Brain microvascular endothelial cell (primary cell): ENCODE measurements at regions not wholly inside any gene's neighbourhood (a gene's known extent, or its start where the extent isn't known, plus 50 kb on each side); places are given as distances from the start of the nearest gene placed in this dataset.

Experiments used
- DNase-seq: peaks from one replicate; pipeline ENCODE4 v3.0.0-alpha.2; 2020
- H3K27ac ChIP-seq: fragments of 250-450 bp; sonication (Bioruptor Pico); 2 replicates; pipeline ENCODE4 v1.5.1; 2020; ENCODE audit warnings: mild to moderate bottlenecking, moderate library complexity
- H3K27me3 ChIP-seq: fragments of 250-450 bp; sonication (Bioruptor Pico); replicated peaks from 2 replicates; pipeline ENCODE4 v1.5.1; 2020; ENCODE audit warnings: mild to moderate bottlenecking
- H3K36me3 ChIP-seq: fragments of 250-450 bp; sonication (Bioruptor Pico); replicated peaks from 2 replicates; pipeline ENCODE4 v1.5.1; 2020; ENCODE audit warnings: mild to moderate bottlenecking
- H3K4me3 ChIP-seq: 2 replicates; pipeline ENCODE4 v1.5.1; 2011; ENCODE audit warnings: low read depth, mild to moderate bottlenecking, control low read depth, low read length, moderate library complexity
- in situ Hi-C: cut with HindIII; loops from 2 replicates; pipeline ENCODE4 v1.10.0; 2017; ENCODE audit warnings: low sequenced_read_pairs, low pct_ligation_motif_present
- TF ChIP-seq, protein P1 (sequence below): IDR thresholded peaks from 2 replicates; pipeline ENCODE4 v1.5.1; 2011; ENCODE audit warnings: low read depth, mild to moderate bottlenecking, moderate library complexity, low read length, control low read depth, inconsistent platforms; ENCODE audit errors: missing control alignments

DNA sequence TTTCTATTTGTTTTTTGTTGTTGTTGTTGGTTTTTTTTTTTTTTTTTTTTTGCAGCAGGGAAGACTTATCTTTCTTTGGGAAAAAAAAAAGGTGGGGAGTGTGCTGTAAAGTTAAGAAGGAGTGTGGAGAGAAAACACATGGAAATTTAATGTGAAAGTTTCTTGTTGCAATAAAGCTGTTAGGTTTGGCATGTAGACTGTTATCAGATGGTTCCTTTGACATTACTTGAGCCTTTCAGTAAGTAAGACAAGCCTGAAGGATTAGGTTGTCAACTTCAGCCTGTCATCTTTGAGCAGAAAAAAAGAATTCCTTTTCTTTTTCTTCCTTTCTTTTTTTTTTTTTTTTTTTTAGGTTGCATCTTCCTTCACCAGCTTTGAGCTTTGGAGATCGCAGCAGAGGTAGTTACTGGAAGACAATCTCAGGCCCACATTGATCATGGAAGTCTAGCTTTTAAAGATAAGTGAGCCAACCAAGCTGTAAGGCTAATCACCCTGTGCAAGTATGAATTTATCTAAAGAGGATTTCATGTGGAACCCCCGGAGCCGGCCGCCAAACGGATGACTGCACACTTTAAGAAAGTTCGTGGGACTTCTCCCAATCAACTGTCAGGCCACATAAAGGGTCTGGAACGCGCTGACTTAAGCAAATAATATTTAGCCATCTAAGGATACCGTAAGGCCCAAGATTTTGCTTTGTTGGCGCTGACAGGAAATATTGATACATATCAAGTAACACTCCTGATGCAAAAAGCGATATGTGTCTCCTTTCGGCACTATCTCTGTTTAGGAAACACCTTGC lies 1040.1 kb upstream of the NR2F2 start:
- no peak overlapping the region for H3K4me3 ChIP-seq
- TF ChIP-seq, protein P1, sequence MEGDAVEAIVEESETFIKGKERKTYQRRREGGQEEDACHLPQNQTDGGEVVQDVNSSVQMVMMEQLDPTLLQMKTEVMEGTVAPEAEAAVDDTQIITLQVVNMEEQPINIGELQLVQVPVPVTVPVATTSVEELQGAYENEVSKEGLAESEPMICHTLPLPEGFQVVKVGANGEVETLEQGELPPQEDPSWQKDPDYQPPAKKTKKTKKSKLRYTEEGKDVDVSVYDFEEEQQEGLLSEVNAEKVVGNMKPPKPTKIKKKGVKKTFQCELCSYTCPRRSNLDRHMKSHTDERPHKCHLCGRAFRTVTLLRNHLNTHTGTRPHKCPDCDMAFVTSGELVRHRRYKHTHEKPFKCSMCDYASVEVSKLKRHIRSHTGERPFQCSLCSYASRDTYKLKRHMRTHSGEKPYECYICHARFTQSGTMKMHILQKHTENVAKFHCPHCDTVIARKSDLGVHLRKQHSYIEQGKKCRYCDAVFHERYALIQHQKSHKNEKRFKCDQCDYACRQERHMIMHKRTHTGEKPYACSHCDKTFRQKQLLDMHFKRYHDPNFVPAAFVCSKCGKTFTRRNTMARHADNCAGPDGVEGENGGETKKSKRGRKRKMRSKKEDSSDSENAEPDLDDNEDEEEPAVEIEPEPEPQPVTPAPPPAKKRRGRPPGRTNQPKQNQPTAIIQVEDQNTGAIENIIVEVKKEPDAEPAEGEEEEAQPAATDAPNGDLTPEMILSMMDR = no peak
- in situ Hi-C loops = loop anchor here (25.0 kb wide), 2 partner anchors 747 to 1047 kb away; partner anchors contain the start of gene NR2F2
- no peaks in the 10 kb centered on the region for H3K27me3 ChIP-seq
- H3K36me3 ChIP-seq = no peaks in the 10 kb centered on the region
- H3K27ac ChIP-seq = no peak overlapping the region
- peak; percentile 32 for DNase-seq

DNA sequence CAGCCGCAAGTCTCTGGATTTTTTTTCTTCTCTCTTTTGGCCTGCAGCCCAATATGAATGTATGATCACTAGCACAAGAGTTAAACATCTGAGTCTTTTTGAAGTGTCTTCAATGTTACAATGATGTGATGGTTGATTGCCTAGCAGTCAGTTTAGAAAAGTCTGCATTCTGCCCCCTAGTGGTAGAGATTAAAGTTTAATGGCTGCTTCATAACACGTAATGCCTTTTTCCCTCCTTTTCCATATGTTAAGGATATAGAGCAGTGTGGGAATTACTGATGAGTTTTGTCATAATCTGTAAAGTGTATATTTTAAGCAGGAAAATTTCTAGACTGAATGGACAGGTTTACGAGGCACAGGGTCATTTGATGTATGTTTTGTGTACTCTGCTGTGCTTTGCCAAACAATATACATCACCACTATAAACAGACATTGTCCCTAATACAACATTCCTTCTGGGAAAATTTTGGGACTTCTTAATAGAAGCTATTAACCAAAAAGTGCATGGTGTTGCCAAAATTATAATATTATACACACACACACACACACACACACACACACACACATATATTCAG lies 1038.5 kb upstream of the NR2F2 start:
- no peaks in the 10 kb centered on the region for H3K27me3 ChIP-seq
- no peak overlapping the region for H3K4me3 ChIP-seq
- no peaks in the 10 kb centered on the region for H3K36me3 ChIP-seq
- in situ Hi-C loops = loop anchor here (25.0 kb wide), 2 partner anchors 745 to 1045 kb away; partner anchors contain the start of gene NR2F2
- DNase-seq = peak; percentile 39
- H3K27ac ChIP-seq = no peak overlapping the region
- TF ChIP-seq, protein P1 = peak; percentile 60

DNA sequence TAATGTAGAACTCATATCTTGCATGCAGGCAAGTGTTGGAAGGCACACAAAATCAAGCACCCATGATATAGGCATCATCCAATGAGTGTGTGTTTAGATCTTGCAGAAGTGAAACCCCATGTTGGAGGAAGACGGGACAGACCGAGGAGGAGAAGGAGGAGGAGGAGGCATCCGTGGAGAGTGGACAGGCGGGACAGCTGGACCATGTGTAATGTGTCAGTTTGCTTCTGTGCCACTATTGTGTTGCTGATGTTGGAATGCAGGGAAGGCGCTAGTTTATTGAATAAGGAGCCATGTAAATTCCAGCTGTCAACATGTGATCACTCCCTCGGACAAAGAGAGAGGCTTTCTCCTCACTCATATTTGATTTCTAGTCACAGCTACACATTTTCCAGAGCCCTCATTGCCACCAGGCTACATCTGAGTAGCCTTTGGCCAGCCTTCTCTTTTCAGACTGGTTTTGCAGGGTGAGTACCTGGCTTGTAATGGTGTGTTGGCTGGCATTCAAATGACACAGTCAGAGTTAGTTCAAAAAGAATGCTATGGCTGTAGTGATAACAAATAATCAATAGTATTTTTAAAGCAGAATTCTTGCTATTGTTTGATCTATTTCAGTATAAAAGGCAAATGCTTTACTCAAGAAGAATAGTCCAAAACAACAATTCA lies 1037.6 kb upstream of the NR2F2 start:
- no peak for DNase-seq
- Histone ChIP-seq H3K27me3 (no peaks in the 10 kb centered on the region), H3K4me3 (no peak overlapping the region), H3K27ac (no peak overlapping the region), H3K36me3 (no peaks in the 10 kb centered on the region)
- TF ChIP-seq, protein P1 = no peak
- in situ Hi-C loops = loop anchor here (25.0 kb wide), 2 partner anchors 744 to 1044 kb away; partner anchors contain the start of gene NR2F2

DNA sequence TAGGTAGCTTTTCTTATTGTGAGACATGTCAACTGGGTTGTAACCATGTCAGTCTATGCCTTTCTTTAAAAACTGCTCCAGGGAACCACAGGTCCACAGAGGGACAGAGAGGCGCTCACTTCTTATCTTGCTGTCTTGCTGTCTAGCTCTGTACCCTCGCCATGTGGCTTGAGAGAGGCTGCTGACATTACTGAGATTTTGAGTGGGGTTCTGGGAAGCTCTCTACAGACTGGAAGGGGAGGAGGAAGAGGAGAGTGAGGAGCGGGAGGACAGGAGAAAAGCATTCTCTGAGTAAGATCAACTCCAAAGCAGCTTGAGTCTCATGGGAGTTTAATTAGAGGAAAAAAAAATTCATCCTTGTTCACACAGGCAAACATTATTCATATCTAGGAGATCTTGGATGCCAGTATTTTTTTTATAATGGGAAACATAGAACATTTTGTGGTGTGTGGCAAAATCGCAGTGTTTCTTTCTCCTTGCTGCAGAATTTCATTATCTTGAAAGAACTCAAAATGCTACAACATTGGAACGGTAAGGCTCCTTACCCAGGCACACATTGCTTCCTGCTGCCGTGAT lies 1037.0 kb upstream of the NR2F2 start:
- Histone ChIP-seq H3K4me3 (no peak overlapping the region), H3K27me3 (no peaks in the 10 kb centered on the region), H3K36me3 (no peaks in the 10 kb centered on the region), H3K27ac (no peak overlapping the region)
- DNase-seq = no peak
- in situ Hi-C loops = loop anchor here (25.0 kb wide), 2 partner anchors 744 to 1044 kb away; partner anchors contain the start of gene NR2F2
- TF ChIP-seq, protein P1 = no peak

DNA sequence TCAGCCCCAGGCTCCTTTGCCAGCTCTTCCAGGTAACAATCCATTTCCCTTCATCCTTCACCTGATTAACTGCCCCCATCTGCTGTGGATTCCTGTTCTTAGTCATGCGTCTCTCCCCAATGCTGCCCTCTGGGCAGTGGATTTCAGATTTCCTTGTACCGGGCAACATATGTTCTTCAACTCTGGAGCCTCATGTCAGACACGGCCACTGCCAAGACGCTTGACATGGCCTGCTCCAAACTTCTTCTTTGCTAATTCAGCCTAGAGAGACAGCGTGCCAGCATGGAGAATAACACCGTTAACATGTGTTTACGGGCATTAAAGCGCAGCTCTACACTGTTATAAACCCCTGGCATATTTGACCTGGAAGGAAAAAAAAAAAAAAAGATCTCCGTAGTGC lies 1035.1 kb upstream of the NR2F2 start:
- H3K27ac ChIP-seq = no peak overlapping the region
- DNase-seq = no peak
- in situ Hi-C loops = loop anchor here (25.0 kb wide), 2 partner anchors 742 to 1042 kb away; partner anchors contain the start of gene NR2F2
- TF ChIP-seq, protein P1 = no peak
- H3K27me3 ChIP-seq = no peaks in the 10 kb centered on the region
- no peaks in the 10 kb centered on the region for H3K36me3 ChIP-seq
- H3K4me3 ChIP-seq = no peak overlapping the region
